AG04450 (cell line): ENCODE measurements at regions not wholly inside any gene's neighbourhood (a gene's known extent, or its start where the extent isn't known, plus 50 kb on each side); places are given as distances from the start of the nearest gene placed in this dataset.
"Not testable (repeated sequence)": the region's sequence is repeated elsewhere in the genome, so short reads cannot be mapped to it uniquely, and the experiment has no call there.

Source experiments
- CTCF ChIA-PET: fragments of 300-600, 350-600 bp; formaldehyde crosslinking; extraction: SDS; loops from one replicate; lab custom pipeline; 2022; ENCODE audit warnings: antibody characterized with exemption, inconsistent platforms; lab: Charles Lee
- POLR2A ChIA-PET: fragments of 350-600 bp; formaldehyde crosslinking; extraction: SDS; loops from one replicate; lab custom pipeline; 2021; ENCODE audit warnings: antibody characterized with exemption, inconsistent platforms; lab: Yijun Ruan, JAX
- DNase-seq: peaks from one replicate; pipeline ENCODE4 v3.0.0-alpha.2; 2011; ENCODE audit warnings: low read depth, low spot score
- H3K27ac ChIP-seq: one replicate; pipeline ENCODE4 v1.5.1; 2012; ENCODE audit warnings: low read depth, low read length, control low read depth
- H3K27me3 ChIP-seq: one replicate; pipeline ENCODE4 v1.6.0; 2012; ENCODE audit warnings: low read length; ENCODE audit not compliant: control insufficient read depth, insufficient read depth
- H3K4me3 ChIP-seq: 2 replicates; pipeline ENCODE4 v1.5.1; 2011; ENCODE audit warnings: mild to moderate bottlenecking, low read depth, low read length, control low read depth
- H3K9me3 ChIP-seq: 2 replicates; pipeline ENCODE4 v1.5.1; 2012; ENCODE audit warnings: low read length; ENCODE audit not compliant: control insufficient read depth, insufficient read depth
- CTCF ChIP-seq: IDR thresholded peaks from 2 replicates; pipeline ENCODE4 v1.5.1; 2011; ENCODE audit warnings: low read depth, low read length, control low read depth, inconsistent platforms

- TF ChIP-seq CTCF, result no peak
- no peak for DNase-seq
- H3K27me3 ChIP-seq, result no peaks in the 10 kb centered on the region
- H3K4me3 ChIP-seq, result no peak overlapping the region
- peaks cover 9% of the 10 kb centered on the region for H3K9me3 ChIP-seq
- CTCF ChIA-PET, result no interaction called here
- POLR2A ChIA-PET, result no interaction called here
- no peak overlapping the region for H3K27ac ChIP-seq
These were observed 1109.2 kb upstream of the CDH8 start for GRCh38 chr16:63145411-63145810.

GRCh38 chr16:63135069-63135468, 1098.8 kb upstream of the CDH8 start:
- H3K9me3 ChIP-seq, result peaks cover 16% of the 10 kb centered on the region; the same call in 1 of the 2 replicates
- H3K27me3 ChIP-seq, result no peaks in the 10 kb centered on the region
- H3K4me3 ChIP-seq, result no peak overlapping the region
- no peak overlapping the region for H3K27ac ChIP-seq
- no peak for TF ChIP-seq CTCF
- DNase-seq, result no peak
- POLR2A ChIA-PET, result no interaction called here
- CTCF ChIA-PET, result no interaction called here

- POLR2A ChIA-PET, result no interaction called here
- no peaks in the 10 kb centered on the region for H3K27me3 ChIP-seq
- no peak for TF ChIP-seq CTCF
- no peak overlapping the region for H3K4me3 ChIP-seq
- peaks cover 28% of the 10 kb centered on the region for H3K9me3 ChIP-seq
- CTCF ChIA-PET, result no interaction called here
- no peak for DNase-seq
- no peak overlapping the region for H3K27ac ChIP-seq
These were observed 1095.3 kb upstream of the CDH8 start for GRCh38 chr16:63131503-63131902.

GRCh38 chr16:63130942-63131341, 1094.7 kb upstream of the CDH8 start:
- DNase-seq, result no peak
- no peak for TF ChIP-seq CTCF
- CTCF ChIA-PET, result no interaction called here
- Histone ChIP-seq H3K27me3 (no peaks in the 10 kb centered on the region), H3K9me3 (peaks cover 26% of the 10 kb centered on the region), H3K4me3 (no peak overlapping the region), H3K27ac (no peak overlapping the region)
- POLR2A ChIA-PET, result no interaction called here

- ChIA-PET POLR2A (no interaction called here), CTCF (no interaction called here)
- TF ChIP-seq CTCF, result no peak
- H3K4me3 ChIP-seq, result no peak overlapping the region
- H3K27me3 ChIP-seq, result no peaks in the 10 kb centered on the region
- H3K9me3 ChIP-seq, result peaks cover 23% of the 10 kb centered on the region
- no peak overlapping the region for H3K27ac ChIP-seq
- no peak for DNase-seq
These were observed 1093.3 kb upstream of the CDH8 start for GRCh38 chr16:63129411-63130125.

- CTCF ChIA-PET, DNase-seq, H3K9me3 ChIP-seq, H3K27ac ChIP-seq, H3K27me3 ChIP-seq, POLR2A ChIA-PET, H3K4me3 ChIP-seq: not testable (repeated sequence)
These were observed 1083.7 kb upstream of the CDH8 start for GRCh38 chr16:63119905-63120304.
